ENCODE measurements at regions not wholly inside any gene's neighbourhood (a gene's known extent, or its start where the extent isn't known, plus 50 kb on each side); places are given as distances from the start of the nearest gene placed in this dataset.

DNA sequence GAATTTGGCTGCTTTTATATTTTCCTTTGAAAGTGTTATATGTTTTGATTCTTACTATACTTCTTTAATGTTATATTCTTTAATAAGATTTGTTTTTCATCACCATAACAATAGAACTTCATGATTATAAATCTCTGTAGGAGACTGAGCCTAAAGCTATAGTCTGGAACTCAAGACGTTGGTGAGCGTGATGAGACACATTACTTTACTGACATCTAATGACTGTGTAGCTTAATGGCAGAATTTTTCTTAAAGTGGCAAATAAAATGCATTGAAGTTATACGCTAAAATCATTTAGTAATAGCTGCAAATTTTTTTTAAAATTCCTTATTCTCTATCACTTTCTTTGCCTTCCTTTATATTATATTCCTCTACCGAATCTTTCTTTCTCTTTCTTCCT is 56.1 kb upstream of the HAO2 start:
- TF ChIP-seq, protein P1, sequence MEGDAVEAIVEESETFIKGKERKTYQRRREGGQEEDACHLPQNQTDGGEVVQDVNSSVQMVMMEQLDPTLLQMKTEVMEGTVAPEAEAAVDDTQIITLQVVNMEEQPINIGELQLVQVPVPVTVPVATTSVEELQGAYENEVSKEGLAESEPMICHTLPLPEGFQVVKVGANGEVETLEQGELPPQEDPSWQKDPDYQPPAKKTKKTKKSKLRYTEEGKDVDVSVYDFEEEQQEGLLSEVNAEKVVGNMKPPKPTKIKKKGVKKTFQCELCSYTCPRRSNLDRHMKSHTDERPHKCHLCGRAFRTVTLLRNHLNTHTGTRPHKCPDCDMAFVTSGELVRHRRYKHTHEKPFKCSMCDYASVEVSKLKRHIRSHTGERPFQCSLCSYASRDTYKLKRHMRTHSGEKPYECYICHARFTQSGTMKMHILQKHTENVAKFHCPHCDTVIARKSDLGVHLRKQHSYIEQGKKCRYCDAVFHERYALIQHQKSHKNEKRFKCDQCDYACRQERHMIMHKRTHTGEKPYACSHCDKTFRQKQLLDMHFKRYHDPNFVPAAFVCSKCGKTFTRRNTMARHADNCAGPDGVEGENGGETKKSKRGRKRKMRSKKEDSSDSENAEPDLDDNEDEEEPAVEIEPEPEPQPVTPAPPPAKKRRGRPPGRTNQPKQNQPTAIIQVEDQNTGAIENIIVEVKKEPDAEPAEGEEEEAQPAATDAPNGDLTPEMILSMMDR (IDR thresholded peaks at IDR 0.05) = no peak
- no peak for TF ChIP-seq EZH2 (IDR thresholded peaks at IDR 0.05; ENCODE audit: borderline replicate concordance, insufficient read depth, low read depth, low read length, poor library complexity, severe bottlenecking)

Data from B cell (primary cell).